Smooth muscle cell (in vitro differentiated cells): ENCODE measurements at regions not wholly inside any gene's neighbourhood (a gene's known extent, or its start where the extent isn't known, plus 50 kb on each side); places are given as distances from the start of the nearest gene placed in this dataset.

Experiments used
- DNase-seq: peaks from one replicate; lab custom pipeline; 2025; ENCODE audit not compliant: unreplicated experiment; lab: John Stamatoyannopoulos, UW
- H2AFZ ChIP-seq: fragments of 200-600 bp; sonication (generic); 2 replicates; pipeline ENCODE4 v1.6.0; 2016; ENCODE audit warnings: antibody characterized with exemption, low read depth, mild to moderate bottlenecking
- H3F3A ChIP-seq: fragments of 200-600 bp; sonication (generic); 2 replicates; pipeline ENCODE4 v1.6.0; 2017; ENCODE audit warnings: antibody characterized with exemption, low read depth
- H3K27ac ChIP-seq: fragments of 200-600 bp; sonication (generic); 2 replicates; pipeline ENCODE4 v1.5.1; 2016; ENCODE audit warnings: low read depth, mild to moderate bottlenecking
- H3K27me3 ChIP-seq: fragments of 200-600 bp; sonication (generic); 2 replicates; pipeline ENCODE4 v1.6.1; 2016; ENCODE audit warnings: low read depth, mild to moderate bottlenecking
- H3K36me3 ChIP-seq: fragments of 200-600 bp; sonication (generic); 2 replicates; pipeline ENCODE4 v1.5.1; 2016; ENCODE audit warnings: low read depth
- H3K4me1 ChIP-seq: fragments of 200-600 bp; sonication (generic); 2 replicates; pipeline ENCODE4 v1.5.1; 2016; ENCODE audit warnings: low read depth
- H3K4me2 ChIP-seq: fragments of 200-600 bp; sonication (generic); 2 replicates; pipeline ENCODE4 v1.6.0; 2016; ENCODE audit warnings: mild to moderate bottlenecking
- H3K4me3 ChIP-seq: fragments of 200-600 bp; sonication (generic); 2 replicates; pipeline ENCODE4 v1.5.1; 2016; ENCODE audit warnings: mild to moderate bottlenecking
- H3K79me2 ChIP-seq: fragments of 200-600 bp; sonication (generic); 2 replicates; pipeline ENCODE4 v1.6.0; 2016; ENCODE audit warnings: low read depth, mild to moderate bottlenecking
- H3K9ac ChIP-seq: fragments of 200-600 bp; sonication (generic); 2 replicates; pipeline ENCODE4 v1.6.0; 2016; ENCODE audit warnings: low read depth
- H3K9me3 ChIP-seq: fragments of 200-600 bp; sonication (generic); replicated peaks from 2 replicates; pipeline ENCODE4 v1.5.1; 2016; ENCODE audit warnings: low read depth
- H4K20me1 ChIP-seq: fragments of 200-600 bp; sonication (generic); 2 replicates; pipeline ENCODE4 v1.6.0; 2016; ENCODE audit warnings: low read depth
- WGBS: methylation state at CpG from one replicate; pipeline ENCODE4 v1.1.7; 2016; ENCODE audit warnings: low lambda C conversion rate; 5-methylcytosine and 5-hydroxymethylcytosine counted together
- TF ChIP-seq, protein P1 (sequence below): fragments of 200-600 bp; sonication (generic); IDR thresholded peaks from 2 replicates; pipeline ENCODE4 v1.5.1; 2017; ENCODE audit warnings: borderline replicate concordance, mild to moderate bottlenecking, antibody characterized with exemption; ENCODE audit not compliant: insufficient read depth, poor library complexity, severe bottlenecking

DNA sequence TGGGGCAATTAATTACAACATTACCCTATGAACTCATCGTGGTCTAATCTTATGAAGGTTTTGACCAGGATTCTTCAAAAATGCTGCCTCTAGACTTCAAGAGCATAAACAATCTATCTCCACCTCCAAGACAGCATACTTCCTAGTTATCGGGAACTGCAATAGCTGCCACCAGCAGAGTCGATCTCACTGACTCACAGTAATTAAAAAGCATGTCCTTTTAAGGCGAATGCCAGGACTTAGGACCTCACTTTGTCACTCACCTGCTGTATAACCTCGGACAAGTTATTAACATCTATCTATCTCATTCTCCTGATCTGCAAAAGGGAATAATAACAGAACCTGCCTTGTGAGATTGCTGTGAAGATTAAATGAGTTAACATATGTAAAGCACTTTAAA is 666.0 kb upstream of the COBL start:
- WGBS: 67% methylated on average over 5 of the region's 5 CpGs
- H2AFZ ChIP-seq: no peak overlapping the region
- H3K36me3 ChIP-seq: no peaks in the 10 kb centered on the region
- no peak overlapping the region for H3K27ac ChIP-seq
- no peak overlapping the region for H3K4me3 ChIP-seq
- DNase-seq: no peak
- H3K9me3 ChIP-seq: no peaks in the 10 kb centered on the region
- H3K9ac ChIP-seq: no peak overlapping the region
- no peaks in the 10 kb centered on the region for H3K27me3 ChIP-seq
- H3F3A ChIP-seq: no peaks in the 10 kb centered on the region
- TF ChIP-seq, protein P1, sequence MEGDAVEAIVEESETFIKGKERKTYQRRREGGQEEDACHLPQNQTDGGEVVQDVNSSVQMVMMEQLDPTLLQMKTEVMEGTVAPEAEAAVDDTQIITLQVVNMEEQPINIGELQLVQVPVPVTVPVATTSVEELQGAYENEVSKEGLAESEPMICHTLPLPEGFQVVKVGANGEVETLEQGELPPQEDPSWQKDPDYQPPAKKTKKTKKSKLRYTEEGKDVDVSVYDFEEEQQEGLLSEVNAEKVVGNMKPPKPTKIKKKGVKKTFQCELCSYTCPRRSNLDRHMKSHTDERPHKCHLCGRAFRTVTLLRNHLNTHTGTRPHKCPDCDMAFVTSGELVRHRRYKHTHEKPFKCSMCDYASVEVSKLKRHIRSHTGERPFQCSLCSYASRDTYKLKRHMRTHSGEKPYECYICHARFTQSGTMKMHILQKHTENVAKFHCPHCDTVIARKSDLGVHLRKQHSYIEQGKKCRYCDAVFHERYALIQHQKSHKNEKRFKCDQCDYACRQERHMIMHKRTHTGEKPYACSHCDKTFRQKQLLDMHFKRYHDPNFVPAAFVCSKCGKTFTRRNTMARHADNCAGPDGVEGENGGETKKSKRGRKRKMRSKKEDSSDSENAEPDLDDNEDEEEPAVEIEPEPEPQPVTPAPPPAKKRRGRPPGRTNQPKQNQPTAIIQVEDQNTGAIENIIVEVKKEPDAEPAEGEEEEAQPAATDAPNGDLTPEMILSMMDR: no peak
- no peaks in the 10 kb centered on the region for H4K20me1 ChIP-seq
- H3K4me1 ChIP-seq: no peaks in the 10 kb centered on the region
- H3K79me2 ChIP-seq: no peaks in the 10 kb centered on the region
- no peak overlapping the region for H3K4me2 ChIP-seq

DNA sequence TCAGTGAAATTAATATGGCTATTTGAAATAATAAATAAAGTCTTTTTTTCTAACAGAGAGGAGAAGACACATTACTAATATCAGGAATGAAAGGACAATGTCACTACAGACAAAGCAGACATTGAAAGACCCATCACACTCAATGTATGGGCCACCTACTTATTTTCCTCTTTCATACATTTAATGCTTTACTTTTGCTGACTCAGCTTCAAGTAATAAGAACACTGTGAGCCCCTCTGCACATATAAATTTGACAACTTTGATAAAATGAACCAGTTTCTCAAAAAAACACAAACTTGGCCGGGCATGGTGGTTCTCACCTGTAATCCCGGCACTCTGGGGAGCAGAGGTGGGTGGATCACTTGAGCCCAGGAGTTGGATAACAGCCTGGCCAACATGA is 664.2 kb upstream of the COBL start:
- Histone ChIP-seq H3K4me3 (no peak overlapping the region), H3K36me3 (no peaks in the 10 kb centered on the region), H3K27ac (no peak overlapping the region), H3K9me3 (no peaks in the 10 kb centered on the region), H4K20me1 (no peaks in the 10 kb centered on the region), H3K27me3 (no peaks in the 10 kb centered on the region), H3K4me2 (no peak overlapping the region), H3F3A (no peaks in the 10 kb centered on the region), H3K9ac (no peak overlapping the region), H3K4me1 (no peaks in the 10 kb centered on the region), H2AFZ (no peak overlapping the region), H3K79me2 (no peaks in the 10 kb centered on the region)
- no peak for DNase-seq
- TF ChIP-seq, protein P1: no peak
- 85% methylated on average over 2 of the region's 2 CpGs for WGBS

DNA sequence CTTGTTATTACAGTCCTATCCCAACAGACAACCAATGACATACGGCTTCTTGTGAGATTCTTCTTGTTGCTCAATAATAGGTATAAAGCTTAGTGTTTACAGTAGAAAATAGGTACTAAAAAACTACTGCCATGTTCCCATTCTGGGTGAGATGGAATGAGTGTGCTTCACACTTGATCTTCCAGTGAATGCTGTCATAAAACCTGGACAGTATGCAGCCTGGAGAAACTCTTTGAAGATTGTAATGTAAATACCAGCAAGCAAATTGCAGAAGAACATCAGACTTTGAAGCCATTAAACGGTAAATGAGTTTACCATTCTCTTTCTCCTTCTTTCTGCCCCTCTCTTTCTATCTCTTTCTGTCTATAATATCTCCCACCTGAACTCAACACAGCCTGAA is 663.7 kb upstream of the COBL start:
- Histone ChIP-seq H3K4me1 (no peaks in the 10 kb centered on the region), H3K27me3 (no peaks in the 10 kb centered on the region), H3K9ac (no peak overlapping the region), H3K9me3 (no peaks in the 10 kb centered on the region), H4K20me1 (no peaks in the 10 kb centered on the region), H3K79me2 (no peaks in the 10 kb centered on the region), H2AFZ (no peak overlapping the region), H3K36me3 (no peaks in the 10 kb centered on the region), H3F3A (no peaks in the 10 kb centered on the region), H3K27ac (no peak overlapping the region), H3K4me2 (no peak overlapping the region), H3K4me3 (no peak overlapping the region)
- no peak for DNase-seq
- TF ChIP-seq, protein P1: no peak
- WGBS: 88% methylated on average over 2 of the region's 2 CpGs

DNA sequence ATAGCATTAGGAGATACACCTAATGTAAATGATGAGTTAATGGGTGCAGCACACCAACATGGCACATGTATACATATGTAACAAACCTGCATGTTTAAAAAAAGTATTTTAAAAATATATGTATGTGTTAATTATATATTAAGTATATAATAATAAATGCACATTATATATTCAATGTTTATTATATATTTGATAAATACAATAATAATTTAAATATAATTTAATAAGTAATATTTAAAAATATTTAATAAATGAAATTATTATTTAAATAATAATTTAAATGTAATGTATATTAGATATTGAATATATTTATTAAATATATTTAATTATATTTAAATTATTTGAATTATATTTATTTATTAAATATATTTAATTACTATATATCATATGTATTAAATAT is 661.3 kb upstream of the COBL start:
- no peak overlapping the region for H3K4me3 ChIP-seq
- no peak overlapping the region for H2AFZ ChIP-seq
- no peaks in the 10 kb centered on the region for H3K36me3 ChIP-seq
- H3K79me2 ChIP-seq: no peaks in the 10 kb centered on the region
- H3F3A ChIP-seq: no peaks in the 10 kb centered on the region
- H3K9ac ChIP-seq: no peak overlapping the region
- H3K27me3 ChIP-seq: no peaks in the 10 kb centered on the region
- no peaks in the 10 kb centered on the region for H3K9me3 ChIP-seq
- H3K4me1 ChIP-seq: no peaks in the 10 kb centered on the region
- H3K27ac ChIP-seq: no peak overlapping the region
- H4K20me1 ChIP-seq: no peaks in the 10 kb centered on the region
- DNase-seq: no peak
- H3K4me2 ChIP-seq: no peak overlapping the region
- TF ChIP-seq, protein P1: no peak
